ENCODE measurements at regions not wholly inside any gene's neighbourhood (a gene's known extent, or its start where the extent isn't known, plus 50 kb on each side); places are given as distances from the start of the nearest gene placed in this dataset.

DNA sequence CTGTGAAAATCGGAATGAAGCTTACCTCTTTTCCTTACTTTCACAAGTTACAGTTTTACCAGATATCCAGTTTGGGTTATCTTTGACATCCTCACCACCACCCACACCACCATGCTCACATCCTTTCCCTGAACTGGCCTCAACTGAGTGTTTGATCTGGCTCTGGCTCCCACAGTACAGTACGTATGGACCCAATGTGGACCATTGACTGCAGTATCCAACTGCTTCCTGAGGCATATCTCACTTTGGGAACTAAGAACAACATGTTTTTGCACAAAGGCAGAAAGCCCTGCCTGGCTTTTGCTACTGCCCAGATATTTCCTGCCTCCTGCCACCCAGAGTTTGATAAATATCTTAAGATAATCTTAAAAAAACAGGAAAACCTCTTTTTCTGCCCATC is 1232.0 kb upstream of the CDH18 start:
- TF ChIP-seq, protein P1, sequence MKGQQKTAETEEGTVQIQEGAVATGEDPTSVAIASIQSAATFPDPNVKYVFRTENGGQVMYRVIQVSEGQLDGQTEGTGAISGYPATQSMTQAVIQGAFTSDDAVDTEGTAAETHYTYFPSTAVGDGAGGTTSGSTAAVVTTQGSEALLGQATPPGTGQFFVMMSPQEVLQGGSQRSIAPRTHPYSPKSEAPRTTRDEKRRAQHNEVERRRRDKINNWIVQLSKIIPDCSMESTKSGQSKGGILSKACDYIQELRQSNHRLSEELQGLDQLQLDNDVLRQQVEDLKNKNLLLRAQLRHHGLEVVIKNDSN (IDR thresholded peaks at IDR 0.05) = no peak
- TF ChIP-seq EP300 (IDR thresholded peaks at IDR 0.05; ENCODE audit: borderline replicate concordance) = no peak
- no peak for TF ChIP-seq ZBTB7A (IDR thresholded peaks at IDR 0.05; ENCODE audit: low read depth)
- no peak for TF ChIP-seq TAF1 (IDR thresholded peaks at IDR 0.05; ENCODE audit: low read depth)
- no peak for TF ChIP-seq CEBPB (IDR thresholded peaks at IDR 0.05)
- TF ChIP-seq NFIC (IDR thresholded peaks at IDR 0.05) = no peak
- TF ChIP-seq, protein P2, sequence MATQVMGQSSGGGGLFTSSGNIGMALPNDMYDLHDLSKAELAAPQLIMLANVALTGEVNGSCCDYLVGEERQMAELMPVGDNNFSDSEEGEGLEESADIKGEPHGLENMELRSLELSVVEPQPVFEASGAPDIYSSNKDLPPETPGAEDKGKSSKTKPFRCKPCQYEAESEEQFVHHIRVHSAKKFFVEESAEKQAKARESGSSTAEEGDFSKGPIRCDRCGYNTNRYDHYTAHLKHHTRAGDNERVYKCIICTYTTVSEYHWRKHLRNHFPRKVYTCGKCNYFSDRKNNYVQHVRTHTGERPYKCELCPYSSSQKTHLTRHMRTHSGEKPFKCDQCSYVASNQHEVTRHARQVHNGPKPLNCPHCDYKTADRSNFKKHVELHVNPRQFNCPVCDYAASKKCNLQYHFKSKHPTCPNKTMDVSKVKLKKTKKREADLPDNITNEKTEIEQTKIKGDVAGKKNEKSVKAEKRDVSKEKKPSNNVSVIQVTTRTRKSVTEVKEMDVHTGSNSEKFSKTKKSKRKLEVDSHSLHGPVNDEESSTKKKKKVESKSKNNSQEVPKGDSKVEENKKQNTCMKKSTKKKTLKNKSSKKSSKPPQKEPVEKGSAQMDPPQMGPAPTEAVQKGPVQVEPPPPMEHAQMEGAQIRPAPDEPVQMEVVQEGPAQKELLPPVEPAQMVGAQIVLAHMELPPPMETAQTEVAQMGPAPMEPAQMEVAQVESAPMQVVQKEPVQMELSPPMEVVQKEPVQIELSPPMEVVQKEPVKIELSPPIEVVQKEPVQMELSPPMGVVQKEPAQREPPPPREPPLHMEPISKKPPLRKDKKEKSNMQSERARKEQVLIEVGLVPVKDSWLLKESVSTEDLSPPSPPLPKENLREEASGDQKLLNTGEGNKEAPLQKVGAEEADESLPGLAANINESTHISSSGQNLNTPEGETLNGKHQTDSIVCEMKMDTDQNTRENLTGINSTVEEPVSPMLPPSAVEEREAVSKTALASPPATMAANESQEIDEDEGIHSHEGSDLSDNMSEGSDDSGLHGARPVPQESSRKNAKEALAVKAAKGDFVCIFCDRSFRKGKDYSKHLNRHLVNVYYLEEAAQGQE (IDR thresholded peaks at IDR 0.05; ENCODE audit: low read depth) = no peak
- TF ChIP-seq TCF12 (IDR thresholded peaks at IDR 0.05; ENCODE audit: low read depth) = no peak
- no peak for TF ChIP-seq YY1 (IDR thresholded peaks at IDR 0.05; ENCODE audit: low read depth)
- TF ChIP-seq MAX (IDR thresholded peaks at IDR 0.05) = no peak
- no peak for TF ChIP-seq CREB1 (IDR thresholded peaks at IDR 0.05; ENCODE audit: low read depth)
- no peak for TF ChIP-seq RAD21 (IDR thresholded peaks at IDR 0.05; ENCODE audit: low read depth)
- TF ChIP-seq FOXM1 (IDR thresholded peaks at IDR 0.05; ENCODE audit: borderline replicate concordance, low read depth) = no peak
- no peak for TF ChIP-seq EGR1 (IDR thresholded peaks at IDR 0.05)

- TF ChIP-seq, protein P1 (IDR thresholded peaks at IDR 0.05) = no peak
- TF ChIP-seq ZBTB7A (IDR thresholded peaks at IDR 0.05; ENCODE audit: low read depth) = no peak
- 0 out of 2 replicates have a peak, but pooled peaks have one; percentile 11 for TF ChIP-seq YY1 (IDR thresholded peaks at IDR 0.05; ENCODE audit: low read depth)
- TF ChIP-seq, protein P2 (IDR thresholded peaks at IDR 0.05; ENCODE audit: low read depth) = no peak
Measured at GRCh38 chr5:21219251-21219650, 1231.3 kb upstream of the CDH18 start.

- no peak for TF ChIP-seq MAX (IDR thresholded peaks at IDR 0.05)
- no peak for TF ChIP-seq EGR1 (IDR thresholded peaks at IDR 0.05)
- TF ChIP-seq, protein P1 (IDR thresholded peaks at IDR 0.05) = no peak
- no peak for TF ChIP-seq ZBTB7A (IDR thresholded peaks at IDR 0.05; ENCODE audit: low read depth)
- no peak for TF ChIP-seq TEAD4 (IDR thresholded peaks at IDR 0.05)
- TF ChIP-seq TCF12 (IDR thresholded peaks at IDR 0.05; ENCODE audit: low read depth) = no peak
- no peak for TF ChIP-seq CEBPB (IDR thresholded peaks at IDR 0.05)
Measured at GRCh38 chr5:21212026-21212425, 1224.0 kb upstream of the CDH18 start.

DNA sequence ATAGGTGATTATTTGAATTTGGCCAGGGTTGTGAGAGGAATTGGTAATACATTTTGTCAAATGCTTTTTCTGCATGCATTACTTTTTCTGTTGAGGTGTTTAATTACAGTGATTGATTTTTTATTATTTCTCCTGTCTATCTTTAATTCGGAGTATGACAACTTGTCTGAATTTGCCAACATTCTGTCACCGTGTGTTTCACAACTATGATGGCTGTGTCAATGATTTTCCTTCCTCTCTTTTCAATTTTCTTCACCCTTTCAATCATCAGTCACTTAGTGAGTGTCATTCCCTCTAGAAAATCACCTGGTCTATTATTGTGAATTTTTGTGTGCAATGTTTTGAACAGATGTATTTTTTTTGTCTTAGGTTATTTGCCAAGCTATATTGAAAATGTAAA is 1221.4 kb upstream of the CDH18 start:
- TF ChIP-seq, protein P1 (IDR thresholded peaks at IDR 0.05) = no peak
- TF ChIP-seq RAD21 (IDR thresholded peaks at IDR 0.05; ENCODE audit: low read depth) = no peak

GRCh38 chr5:21199087-21199486 is 1211.1 kb upstream of the CDH18 start:
- TF ChIP-seq NFIC (IDR thresholded peaks at IDR 0.05) = peak; percentile 68
- TF ChIP-seq EGR1 (IDR thresholded peaks at IDR 0.05) = no peak

- no peak for TF ChIP-seq EGR1 (IDR thresholded peaks at IDR 0.05)
- no peak for TF ChIP-seq CREB1 (IDR thresholded peaks at IDR 0.05; ENCODE audit: low read depth)
- no peak for TF ChIP-seq CEBPB (IDR thresholded peaks at IDR 0.05)
- no peak for TF ChIP-seq TEAD4 (IDR thresholded peaks at IDR 0.05)
- no peak for TF ChIP-seq NFIC (IDR thresholded peaks at IDR 0.05)
- TF ChIP-seq TCF12 (IDR thresholded peaks at IDR 0.05; ENCODE audit: low read depth) = no peak
- no peak for TF ChIP-seq ZBTB7A (IDR thresholded peaks at IDR 0.05; ENCODE audit: low read depth)
- TF ChIP-seq EP300 (IDR thresholded peaks at IDR 0.05; ENCODE audit: borderline replicate concordance) = no peak
Measured at GRCh38 chr5:21195145-21195544, 1207.1 kb upstream of the CDH18 start.

All from Ishikawa (cell line).